ENCODE measurements at regions not wholly inside any gene's neighbourhood (a gene's known extent, or its start where the extent isn't known, plus 50 kb on each side); places are given as distances from the start of the nearest gene placed in this dataset.

DNA sequence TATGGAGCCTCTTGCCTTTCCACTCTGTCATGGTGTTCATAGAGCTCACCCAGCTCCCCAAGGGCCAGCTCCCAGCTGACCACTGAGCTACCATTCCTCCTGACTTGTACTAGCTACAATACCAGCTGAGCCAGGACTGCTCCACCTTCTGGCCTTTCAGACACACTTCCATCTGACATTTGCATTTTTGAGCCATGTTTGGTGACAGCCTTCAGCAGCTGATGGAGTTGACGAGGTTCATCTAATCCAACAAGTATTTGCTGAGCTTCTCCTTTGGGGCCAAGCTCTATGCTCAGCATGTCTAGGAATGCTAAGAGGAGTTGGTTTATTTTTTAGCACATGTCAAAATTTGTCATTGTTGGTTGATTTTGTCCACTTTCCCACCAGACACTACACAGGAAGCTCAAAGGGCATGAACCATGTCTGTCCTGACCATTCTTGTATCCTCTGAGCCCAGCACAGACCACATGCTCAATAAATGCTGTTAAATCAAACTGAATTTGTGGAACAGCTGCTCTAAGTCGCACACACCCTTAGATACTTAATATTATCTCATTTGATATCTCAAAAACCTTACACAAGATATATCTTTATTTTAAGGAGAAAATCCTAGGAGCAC lies 142.6 kb upstream of the PPARGC1A start:
- WGBS, 2 experiments (ENCODE audit: extremely low coverage in 1 of 2, insufficient coverage in 1 of 2, insufficient read length in 1 of 2, insufficient replicate concordance in 2 of 2, low coverage in 1 of 2, low lambda C conversion rate in 2 of 2, missing lambda C conversion rate in 1 of 2), result 82% methylated on average over 2 of the region's 2 CpGs; no CpG with 5 or more reads in 1 of the 2 experiments
- H2BK120ac ChIP-seq (replicated peaks; ENCODE audit: low read depth, low read length), result no peak overlapping the region

More for the DNA sequence above, 142.6 kb upstream of the PPARGC1A start:
- no peaks in the 10 kb centered on the region for H3K23me2 ChIP-seq (ENCODE audit: low read depth, low read length)
- H2BK15ac ChIP-seq (ENCODE audit: low read length), result no peak overlapping the region
- no peaks in the 10 kb centered on the region for H3K9me3 ChIP-seq (ENCODE audit: insufficient read depth in 2 of 2, low read depth in 1 of 2, low read length in 1 of 2)
- peaks cover 0 to 1% (median 0%) of the 10 kb centered on the region in 4 experiments; a peak in 1 of 7 replicates for H3K27me3 ChIP-seq (replicated peaks in 1 of 4; ENCODE audit: control insufficient read depth in 3 of 4, extremely low read depth in 1 of 4, insufficient read depth in 3 of 4, low read length in 3 of 4)
- no peak overlapping the region for H3K4me3 ChIP-seq (ENCODE audit: extremely low read depth in 1 of 4, insufficient read depth in 2 of 4, low read depth in 3 of 4, low read length in 4 of 4)
- H3K23ac ChIP-seq (ENCODE audit: insufficient read length), result no peak overlapping the region
- H2BK12ac ChIP-seq (ENCODE audit: low read depth, low read length), result no peak overlapping the region
- H4K8ac ChIP-seq (ENCODE audit: extremely low read depth, insufficient read depth, low read length), result no peak overlapping the region
- POLR2A ChIA-PET (ENCODE audit: partially characterized antibody), result no interaction called here
- CTCF ChIA-PET (ENCODE audit: partially characterized antibody), result interaction anchor here (0.6 to 3.9 kb wide), 20 partner anchors 11 to 1235 kb away, joined by 3 to 30 read pairs (median 4); partner anchors contain the start of gene PPARGC1A
- no peak overlapping the region for H3K4ac ChIP-seq (replicated peaks; ENCODE audit: insufficient read length, low read depth, low read length)
- H3K79me2 ChIP-seq (ENCODE audit: control insufficient read depth in 1 of 2, insufficient read depth in 2 of 2, low read length in 2 of 2), result no peaks in the 10 kb centered on the region
- peaks cover 0 to 3% (median 1%) of the 10 kb centered on the region in 4 experiments; a peak in 2 of 7 replicates for H3K4me1 ChIP-seq (replicated peaks in 1 of 4; ENCODE audit: control insufficient read depth in 3 of 4, insufficient read depth in 4 of 4, low read length in 3 of 4)
- H3K18ac ChIP-seq (ENCODE audit: extremely low read depth, low read length), result no peak overlapping the region
- no peak overlapping the region for H2AK5ac ChIP-seq (ENCODE audit: low read depth, low read length)
- no peak for TF ChIP-seq TEAD4 (IDR thresholded peaks at IDR 0.05; ENCODE audit: low read depth, low read length)
- TF ChIP-seq RAD21 (IDR thresholded peaks at IDR 0.05 in 1 of 2, conservative IDR thresholded peaks at IDR 0.05 in 1 of 2; ENCODE audit: low read depth in 2 of 2, low read length in 2 of 2), result peak; percentile 55 to 73
- TF ChIP-seq CTCF (IDR thresholded peaks at IDR 0.05; ENCODE audit: control extremely low read depth in 1 of 3, insufficient read depth in 1 of 3, low read depth in 1 of 3, low read length in 3 of 3), result peak; percentile 12 to 62 (median 53)
- no peak for TF ChIP-seq RBBP5 (IDR thresholded peaks at IDR 0.05; ENCODE audit: borderline replicate concordance, low read depth, low read length)
- TF ChIP-seq, protein P1, sequence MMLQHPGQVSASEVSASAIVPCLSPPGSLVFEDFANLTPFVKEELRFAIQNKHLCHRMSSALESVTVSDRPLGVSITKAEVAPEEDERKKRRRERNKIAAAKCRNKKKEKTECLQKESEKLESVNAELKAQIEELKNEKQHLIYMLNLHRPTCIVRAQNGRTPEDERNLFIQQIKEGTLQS (IDR thresholded peaks at IDR 0.05; ENCODE audit: insufficient read depth, low read depth, low read length), result no peak
- no peak for TF ChIP-seq KDM4A (IDR thresholded peaks at IDR 0.05; ENCODE audit: low read depth, low read length, severe bottlenecking)
- TF ChIP-seq EP300 (IDR thresholded peaks at IDR 0.05; ENCODE audit: borderline replicate concordance in 1 of 2, low read depth in 2 of 2, low read length in 2 of 2), result no peak
- no peak overlapping the region for H3K14ac ChIP-seq (ENCODE audit: insufficient read length)
- no peak overlapping the region for H3K56ac ChIP-seq (replicated peaks; ENCODE audit: insufficient read length, low read depth, low read length)
- H2AFZ ChIP-seq (ENCODE audit: low read length), result no peak overlapping the region
- no peak overlapping the region for H4K5ac ChIP-seq (ENCODE audit: insufficient read length, low read depth, low read length)
- no peak overlapping the region for H4K91ac ChIP-seq (replicated peaks; ENCODE audit: insufficient read length, low read length)
- H4K20me1 ChIP-seq (replicated peaks in 1 of 2; ENCODE audit: control insufficient read depth in 1 of 2, insufficient read depth in 2 of 2, low read length in 2 of 2), result no peaks in the 10 kb centered on the region
- no peak for DNase-seq (ENCODE audit: low read depth in 1 of 2, low spot score in 2 of 2)
- H3K9ac ChIP-seq (replicated peaks in 1 of 4; ENCODE audit: extremely low read depth in 1 of 4, low read depth in 3 of 4, low read length in 3 of 4), result no peak overlapping the region
- no peaks in the 10 kb centered on the region for H3K79me1 ChIP-seq (ENCODE audit: low read depth, low read length)
- H3K27ac ChIP-seq (ENCODE audit: low read depth, low read length), result no peak overlapping the region
- no peak overlapping the region for H3K4me2 ChIP-seq (ENCODE audit: insufficient read depth in 1 of 2, low read depth in 2 of 2, low read length in 2 of 2)
- H3K36me3 ChIP-seq (ENCODE audit: control insufficient read depth in 2 of 4, insufficient read depth in 4 of 4, low read length in 3 of 4), result no peaks in the 10 kb centered on the region
- peak; percentile 81 for FAIRE-seq
- no peak overlapping the region for H2BK20ac ChIP-seq (ENCODE audit: low read length)
- H2BK5ac ChIP-seq (ENCODE audit: low read depth, low read length), result no peak overlapping the region
